Neural progenitor cell (in vitro differentiated cells): ENCODE measurements at regions not wholly inside any gene's neighbourhood (a gene's known extent, or its start where the extent isn't known, plus 50 kb on each side); places are given as distances from the start of the nearest gene placed in this dataset.

Experiments used
- DNase-seq: peaks from one replicate; pipeline ENCODE4 v3.0.0-alpha.2; 2016; ENCODE audit warnings: low spot score
- H2AFZ ChIP-seq: fragments of 200-600 bp; sonication (generic); replicated peaks from 2 replicates; pipeline ENCODE4 v1.6.1; 2016; ENCODE audit warnings: antibody characterized with exemption
- H3F3A ChIP-seq: fragments of 200-600 bp; sonication (generic); 2 replicates; pipeline ENCODE4 v1.6.1; 2016; ENCODE audit warnings: antibody characterized with exemption, low read depth
- H3K27ac ChIP-seq: fragments of 200-600 bp; sonication (generic); 2 replicates; pipeline ENCODE4 v1.5.1; 2016; ENCODE audit warnings: mild to moderate bottlenecking
- H3K27me3 ChIP-seq: fragments of 200-600 bp; sonication (generic); 2 replicates; pipeline ENCODE4 v1.6.1; 2016; ENCODE audit warnings: mild to moderate bottlenecking, moderate library complexity
- H3K36me3 ChIP-seq: fragments of 200-600 bp; sonication (generic); 2 replicates; pipeline ENCODE4 v1.5.1; 2016
- H3K4me1 ChIP-seq: fragments of 200-600 bp; sonication (generic); 2 replicates; pipeline ENCODE4 v1.6.1; 2016; ENCODE audit warnings: mixed run types
- H3K4me2 ChIP-seq: fragments of 200-600 bp; sonication (generic); 2 replicates; pipeline ENCODE4 v1.6.1; 2016
- H3K4me3 ChIP-seq: fragments of 200-600 bp; sonication (generic); 2 replicates; pipeline ENCODE4 v1.5.1; 2016
- H3K79me2 ChIP-seq: fragments of 200-600 bp; sonication (generic); 2 replicates; pipeline ENCODE4 v1.6.1; 2016; ENCODE audit warnings: low read depth
- H3K9ac ChIP-seq: fragments of 200-600 bp; sonication (generic); 2 replicates; pipeline ENCODE4 v1.6.1; 2016
- H3K9me3 ChIP-seq: fragments of 200-600 bp; sonication (generic); 2 replicates; pipeline ENCODE4 v1.5.1; 2016; ENCODE audit warnings: low read depth
- H4K20me1 ChIP-seq: fragments of 200-600 bp; sonication (generic); 2 replicates; pipeline ENCODE4 v1.6.1; 2016; ENCODE audit warnings: low read depth
- H3K27ac Mint-ChIP-seq: 3 replicates; pipeline ENCODE4 v1.8.0; 2021; ENCODE audit warnings: mixed read lengths
- H3K27me3 Mint-ChIP-seq: 2 replicates; pipeline ENCODE4 v1.8.0; 2022; ENCODE audit warnings: low read depth, mild to moderate bottlenecking, inconsistent platforms, moderate library complexity, mixed read lengths; ENCODE audit not compliant: insufficient read depth
- H3K36me3 Mint-ChIP-seq: 3 replicates; pipeline ENCODE4 v1.8.0; 2021; ENCODE audit warnings: mixed read lengths
- H3K4me1 Mint-ChIP-seq: 3 replicates; pipeline ENCODE4 v1.8.0; 2021; ENCODE audit warnings: mixed read lengths
- H3K4me3 Mint-ChIP-seq: 3 replicates; pipeline ENCODE4 v1.8.0; 2021; ENCODE audit warnings: mild to moderate bottlenecking, moderate library complexity, mixed read lengths
- H3K9me3 Mint-ChIP-seq: 3 replicates; pipeline ENCODE4 v1.8.0; 2020; ENCODE audit warnings: mixed read lengths
- EZH2 ChIP-seq: fragments of 200-600 bp; sonication (generic); IDR thresholded peaks from 2 replicates; pipeline ENCODE4 v1.6.1; 2017; ENCODE audit warnings: antibody characterized with exemption, mild to moderate bottlenecking, moderate library complexity
- EZH2phosphoT487 ChIP-seq: fragments of 200-600 bp; sonication (generic); IDR thresholded peaks from 2 replicates; pipeline ENCODE4 v1.6.1; 2017; ENCODE audit warnings: antibody characterized with exemption
- TF ChIP-seq, protein P1 (sequence below): fragments of 200-600 bp; sonication (generic); IDR thresholded peaks from 2 replicates; pipeline ENCODE4 v1.5.1; 2017; ENCODE audit warnings: antibody characterized with exemption, mild to moderate bottlenecking

DNA sequence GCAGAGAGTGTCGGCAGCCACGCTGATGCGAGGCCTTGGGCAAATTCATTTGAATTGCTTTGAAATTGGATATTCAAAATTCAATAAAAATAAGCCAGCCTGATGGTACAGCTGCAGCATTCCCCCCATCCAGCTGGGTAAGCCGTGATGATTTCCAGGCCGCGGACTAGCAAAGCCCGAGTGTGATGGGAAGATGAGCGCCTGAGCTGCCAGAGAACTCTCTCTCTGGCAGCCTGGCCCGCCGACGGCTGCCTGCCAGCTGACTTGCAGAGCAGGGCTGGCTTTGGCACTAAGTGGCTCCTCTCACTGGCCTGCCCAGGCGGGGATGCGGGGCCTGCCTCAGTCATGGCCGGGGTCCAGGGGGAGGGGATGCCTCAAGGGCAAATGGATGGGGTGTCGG is 268.3 kb upstream of the WWC1 start:
- Histone ChIP-seq H3K4me2 (no peak overlapping the region), H3K27me3 (no peaks in the 10 kb centered on the region), H3F3A (no peaks in the 10 kb centered on the region), H2AFZ (no peak overlapping the region), H3K27ac (no peak overlapping the region), H4K20me1 (no peaks in the 10 kb centered on the region), H3K4me1 (peaks cover 10% of the 10 kb centered on the region), H3K9ac (no peak overlapping the region), H3K4me3 (no peak overlapping the region), H3K9me3 (no peaks in the 10 kb centered on the region), H3K79me2 (no peaks in the 10 kb centered on the region), H3K36me3 (no peaks in the 10 kb centered on the region)
- Mint-ChIP-seq H3K4me3 (no peak overlapping the region), H3K27me3 (no peaks in the 10 kb centered on the region), H3K4me1 (peaks cover 16% of the 10 kb centered on the region), H3K36me3 (peaks cover 4% of the 10 kb centered on the region), H3K9me3 (no peaks in the 10 kb centered on the region), H3K27ac (no peak overlapping the region)
- no peak for TF ChIP-seq EZH2phosphoT487
- no peak for TF ChIP-seq EZH2
- TF ChIP-seq, protein P1, sequence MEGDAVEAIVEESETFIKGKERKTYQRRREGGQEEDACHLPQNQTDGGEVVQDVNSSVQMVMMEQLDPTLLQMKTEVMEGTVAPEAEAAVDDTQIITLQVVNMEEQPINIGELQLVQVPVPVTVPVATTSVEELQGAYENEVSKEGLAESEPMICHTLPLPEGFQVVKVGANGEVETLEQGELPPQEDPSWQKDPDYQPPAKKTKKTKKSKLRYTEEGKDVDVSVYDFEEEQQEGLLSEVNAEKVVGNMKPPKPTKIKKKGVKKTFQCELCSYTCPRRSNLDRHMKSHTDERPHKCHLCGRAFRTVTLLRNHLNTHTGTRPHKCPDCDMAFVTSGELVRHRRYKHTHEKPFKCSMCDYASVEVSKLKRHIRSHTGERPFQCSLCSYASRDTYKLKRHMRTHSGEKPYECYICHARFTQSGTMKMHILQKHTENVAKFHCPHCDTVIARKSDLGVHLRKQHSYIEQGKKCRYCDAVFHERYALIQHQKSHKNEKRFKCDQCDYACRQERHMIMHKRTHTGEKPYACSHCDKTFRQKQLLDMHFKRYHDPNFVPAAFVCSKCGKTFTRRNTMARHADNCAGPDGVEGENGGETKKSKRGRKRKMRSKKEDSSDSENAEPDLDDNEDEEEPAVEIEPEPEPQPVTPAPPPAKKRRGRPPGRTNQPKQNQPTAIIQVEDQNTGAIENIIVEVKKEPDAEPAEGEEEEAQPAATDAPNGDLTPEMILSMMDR, result no peak
- peak; percentile 11 for DNase-seq

DNA sequence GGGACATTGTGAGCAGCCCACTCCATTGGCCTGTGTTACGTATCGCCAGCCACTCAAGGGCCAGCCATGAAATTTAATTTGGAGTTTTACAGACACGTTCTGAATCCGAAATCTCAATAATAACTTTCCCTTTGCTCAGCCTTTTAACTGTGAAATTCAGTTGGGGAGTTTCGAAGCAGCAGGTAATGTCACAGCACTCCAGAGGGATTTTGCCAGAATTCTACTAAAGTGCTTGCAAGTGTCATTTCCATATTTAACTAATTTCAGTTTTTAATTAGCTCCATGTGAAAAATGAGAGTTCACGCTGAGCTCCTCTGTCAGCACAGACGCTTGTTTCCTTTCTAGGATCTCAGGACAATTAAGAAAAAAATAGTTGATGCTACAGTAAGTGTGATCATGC is 267.1 kb upstream of the WWC1 start:
- no peaks in the 10 kb centered on the region for H3K9me3 Mint-ChIP-seq
- no peak overlapping the region for H3K4me3 Mint-ChIP-seq
- peaks cover 13% of the 10 kb centered on the region for H3K4me1 Mint-ChIP-seq
- no peak for TF ChIP-seq EZH2phosphoT487
- TF ChIP-seq, protein P1, result no peak
- TF ChIP-seq EZH2, result no peak
- no peaks in the 10 kb centered on the region for H3F3A ChIP-seq
- H3K4me3 ChIP-seq, result no peak overlapping the region
- no peaks in the 10 kb centered on the region for H4K20me1 ChIP-seq
- no peak overlapping the region for H3K9ac ChIP-seq
- no peaks in the 10 kb centered on the region for H3K27me3 ChIP-seq
- peaks cover 10% of the 10 kb centered on the region for H3K4me1 ChIP-seq
- peaks cover 4% of the 10 kb centered on the region for H3K36me3 Mint-ChIP-seq
- H3K79me2 ChIP-seq, result no peaks in the 10 kb centered on the region
- H3K36me3 ChIP-seq, result no peaks in the 10 kb centered on the region
- H3K27ac Mint-ChIP-seq, result no peak overlapping the region
- H2AFZ ChIP-seq, result no peak overlapping the region
- no peak for DNase-seq
- no peaks in the 10 kb centered on the region for H3K27me3 Mint-ChIP-seq
- H3K9me3 ChIP-seq, result no peaks in the 10 kb centered on the region
- no peak overlapping the region for H3K4me2 ChIP-seq
- H3K27ac ChIP-seq, result no peak overlapping the region

DNA sequence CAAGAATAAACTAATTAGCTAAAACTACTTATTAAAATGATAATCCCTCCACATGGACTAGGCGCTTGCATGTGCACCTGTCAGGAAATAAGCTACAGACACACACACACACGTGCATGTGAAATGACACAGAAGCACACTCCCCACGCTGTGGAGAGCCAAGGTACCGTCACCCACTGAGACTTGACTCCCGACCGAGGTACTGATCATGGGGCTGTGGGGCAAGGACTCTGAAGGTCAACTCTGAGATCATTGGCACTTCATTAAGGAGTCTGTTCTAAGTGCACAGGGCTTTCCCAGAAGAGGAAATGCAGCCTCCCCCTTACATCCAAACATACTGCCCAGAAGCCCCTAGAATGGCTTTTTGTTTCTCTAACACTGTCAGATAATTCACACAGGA is 264.4 kb upstream of the WWC1 start:
- Mint-ChIP-seq H3K9me3 (peaks cover 4% of the 10 kb centered on the region), H3K4me1 (peaks cover 23% of the 10 kb centered on the region), H3K4me3 (no peak overlapping the region), H3K27ac (no peak overlapping the region), H3K36me3 (peaks cover 4% of the 10 kb centered on the region), H3K27me3 (no peaks in the 10 kb centered on the region)
- Histone ChIP-seq H3K4me2 (no peak overlapping the region), H3K4me1 (peaks cover 12% of the 10 kb centered on the region), H3K79me2 (no peaks in the 10 kb centered on the region), H3K9ac (no peak overlapping the region), H3K27me3 (no peaks in the 10 kb centered on the region), H3K27ac (no peak overlapping the region), H2AFZ (no peak overlapping the region), H3K9me3 (no peaks in the 10 kb centered on the region), H3F3A (no peaks in the 10 kb centered on the region), H3K4me3 (no peak overlapping the region), H3K36me3 (no peaks in the 10 kb centered on the region), H4K20me1 (no peaks in the 10 kb centered on the region)
- DNase-seq, result no peak
- TF ChIP-seq EZH2 (no peak), EZH2phosphoT487 (no peak)
- TF ChIP-seq, protein P1, result no peak

DNA sequence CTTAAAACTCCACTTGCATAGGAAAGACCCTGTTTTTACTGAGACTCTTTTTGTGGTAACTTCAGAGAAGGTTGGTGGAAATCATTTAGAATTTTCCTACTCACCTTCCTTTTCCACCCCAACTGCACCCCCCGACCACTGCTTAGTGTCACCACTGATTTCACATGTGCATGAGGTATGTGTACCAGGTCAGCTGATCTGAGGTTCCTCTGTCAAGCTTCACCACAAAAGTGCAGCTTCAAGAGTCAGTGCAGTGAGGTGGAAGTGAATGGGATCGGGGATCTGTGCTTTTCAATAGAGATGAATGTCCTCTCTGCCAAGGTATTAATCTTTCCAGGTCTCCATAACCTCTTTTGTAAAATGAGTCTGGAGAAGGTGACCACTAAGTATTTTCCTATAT is 260.5 kb upstream of the WWC1 start:
- H3K27ac Mint-ChIP-seq, result no peak overlapping the region
- Histone ChIP-seq H3K27me3 (no peaks in the 10 kb centered on the region), H3K27ac (no peak overlapping the region), H3K79me2 (no peaks in the 10 kb centered on the region), H3K36me3 (no peaks in the 10 kb centered on the region), H2AFZ (no peak overlapping the region), H3K9me3 (no peaks in the 10 kb centered on the region), H3K9ac (no peak overlapping the region), H3K4me3 (no peak overlapping the region), H3K4me1 (peaks cover 3% of the 10 kb centered on the region), H4K20me1 (no peaks in the 10 kb centered on the region), H3F3A (no peaks in the 10 kb centered on the region), H3K4me2 (no peak overlapping the region)
- H3K9me3 Mint-ChIP-seq, result peaks cover 4% of the 10 kb centered on the region
- peaks cover 4% of the 10 kb centered on the region for H3K36me3 Mint-ChIP-seq
- peaks cover 18% of the 10 kb centered on the region for H3K4me1 Mint-ChIP-seq
- H3K4me3 Mint-ChIP-seq, result no peak overlapping the region
- no peaks in the 10 kb centered on the region for H3K27me3 Mint-ChIP-seq
- peak; percentile 21 for DNase-seq
- TF ChIP-seq EZH2phosphoT487 (no peak), EZH2 (no peak)
- TF ChIP-seq, protein P1, result no peak
